ENCODE measurements at regions not wholly inside any gene's neighbourhood (a gene's known extent, or its start where the extent isn't known, plus 50 kb on each side); places are given as distances from the start of the nearest gene placed in this dataset.

GRCh38 chr5:34487956-34488355 is 168.2 kb upstream of the RAI14 start:
- TF ChIP-seq POLR2A (IDR thresholded peaks at IDR 0.05; ENCODE audit: extremely low read depth, insufficient read length) (no peak), CTCF (IDR thresholded peaks at IDR 0.05; ENCODE audit: low read depth, low read length) (no peak), MAX (IDR thresholded peaks at IDR 0.05; ENCODE audit: low read depth, low read length) (no peak), MYC (IDR thresholded peaks at IDR 0.05; ENCODE audit: low read depth, low read length) (no peak)
